ENCODE measurements at regions not wholly inside any gene's neighbourhood (a gene's known extent, or its start where the extent isn't known, plus 50 kb on each side); places are given as distances from the start of the nearest gene placed in this dataset.

- ChIA-PET CTCF (interaction anchor here (0.8 to 1.5 kb wide), 2 partner anchors 9 to 162 kb away, joined by 3 read pairs; no protein-coding TSS in a partner anchor), POLR2A (no interaction called here)
- no peak for DNase-seq (ENCODE audit: low read depth, low spot score)
- no peak overlapping the region for H3K4me3 ChIP-seq (ENCODE audit: low read depth, low read length)
- TF ChIP-seq CTCF (IDR thresholded peaks at IDR 0.05; ENCODE audit: insufficient read depth, low read length, missing control alignments), result no peak
Measured at GRCh38 chr1:103267893-103268292, 159.6 kb upstream of the COL11A1 start.

GRCh38 chr1:103267266-103267665 lies 158.9 kb upstream of the COL11A1 start:
- ChIA-PET POLR2A (no interaction called here), CTCF (interaction anchor here (0.8 kb wide), 2 partner anchors 9 to 197 kb away, joined by 3 read pairs; no protein-coding TSS in a partner anchor)
- DNase-seq (ENCODE audit: low read depth, low spot score), result no peak
- TF ChIP-seq CTCF (IDR thresholded peaks at IDR 0.05; ENCODE audit: insufficient read depth, low read length, missing control alignments), result no peak
- no peak overlapping the region for H3K4me3 ChIP-seq (ENCODE audit: low read depth, low read length)

GRCh38 chr1:103266036-103266435 lies 157.7 kb upstream of the COL11A1 start:
- no peak overlapping the region for H3K4me3 ChIP-seq (ENCODE audit: low read depth, low read length)
- POLR2A ChIA-PET, result interaction anchor here (1.0 to 1.2 kb wide), 3 partner anchors 9 to 160 kb away, joined by 3 to 4 read pairs (median 4); partner anchors contain the start of gene COL11A1
- no peak for TF ChIP-seq CTCF (IDR thresholded peaks at IDR 0.05; ENCODE audit: insufficient read depth, low read length, missing control alignments)
- CTCF ChIA-PET, result no interaction called here
- DNase-seq (ENCODE audit: low read depth, low spot score), result no peak

GRCh38 chr1:103265551-103265950 lies 157.2 kb upstream of the COL11A1 start:
- ChIA-PET POLR2A (interaction anchor here (1.0 kb wide), 2 partner anchors 9 to 158 kb away, joined by 4 read pairs; partner anchors contain the start of gene COL11A1), CTCF (no interaction called here)
- DNase-seq (ENCODE audit: low read depth, low spot score), result no peak
- no peak overlapping the region for H3K4me3 ChIP-seq (ENCODE audit: low read depth, low read length)
- TF ChIP-seq CTCF (IDR thresholded peaks at IDR 0.05; ENCODE audit: insufficient read depth, low read length, missing control alignments), result no peak

GRCh38 chr1:103259982-103260381 lies 151.7 kb upstream of the COL11A1 start:
- no peak for DNase-seq (ENCODE audit: low read depth, low spot score)
- POLR2A ChIA-PET, result no interaction called here
- H3K4me3 ChIP-seq (ENCODE audit: low read depth, low read length), result no peak overlapping the region
- TF ChIP-seq CTCF (IDR thresholded peaks at IDR 0.05; ENCODE audit: insufficient read depth, low read length, missing control alignments), result no peak
- CTCF ChIA-PET, result no interaction called here

- ChIA-PET POLR2A (interaction anchor here (0.9 kb wide), 1 partner anchor 10 kb away, joined by 4 read pairs; no protein-coding TSS in a partner anchor), CTCF (no interaction called here)
- H3K4me3 ChIP-seq (ENCODE audit: low read depth, low read length), result no peak overlapping the region
- no peak for DNase-seq (ENCODE audit: low read depth, low spot score)
- no peak for TF ChIP-seq CTCF (IDR thresholded peaks at IDR 0.05; ENCODE audit: insufficient read depth, low read length, missing control alignments)
Measured at GRCh38 chr1:103256490-103256889, 148.2 kb upstream of the COL11A1 start.

Measured in AG04449 (cell line).